Esophagus squamous epithelium (tissue), 5 donors: ENCODE measurements at regions not wholly inside any gene's neighbourhood (a gene's known extent, or its start where the extent isn't known, plus 50 kb on each side); places are given as distances from the start of the nearest gene placed in this dataset.

Source experiments
- DNase-seq: peaks from one replicate; lab custom pipeline; 2025; lab: John Stamatoyannopoulos, UW
- H3K27ac ChIP-seq, 4 donors: fragments of 200-600 bp; sonication (generic); one replicate each; pipeline ENCODE4 v1.5.1; 2016 to 2019; ENCODE audit warnings: mild to moderate bottlenecking in 1 of 4
- H3K27me3 ChIP-seq, 4 donors: fragments of 200-600 bp; sonication (generic); 1 replicate in 3 of 4; 2 replicates in 1 of 4; pipeline versions ENCODE4 v1.5.1 to v1.6.0; 2017 to 2021; ENCODE audit warnings: antibody characterized with exemption in 1 of 4
- H3K36me3 ChIP-seq, 3 donors: fragments of 200-600 bp; sonication (generic); one replicate each; pipeline ENCODE4 v1.5.1; 2016 to 2019
- H3K4me1 ChIP-seq, 3 donors: fragments of 200-600 bp; sonication (generic); one replicate each; pipeline ENCODE4 v1.5.1; 2017 to 2019
- H3K4me3 ChIP-seq, 4 donors: fragments of 200-600 bp; sonication (generic); 1 replicate in 3 of 4; 2 replicates in 1 of 4; pipeline ENCODE4 v1.5.1; 2016 to 2019; ENCODE audit warnings: mild to moderate bottlenecking in 2 of 4, moderate library complexity in 1 of 4
- H3K9me3 ChIP-seq, 3 donors: fragments of 200-600 bp; sonication (generic); one replicate each; pipeline ENCODE4 v1.5.1; 2016 to 2019
- POLR2A ChIP-seq, 4 donors: fragments of 450-650 bp; IDR thresholded peaks; one replicate each; pipeline ENCODE4 v1.6.1; 2017; ENCODE audit warnings: antibody characterized with exemption in 4 of 4, mild to moderate bottlenecking in 4 of 4, moderate library complexity in 3 of 4
- WGBS, 2 donors: methylation state at CpG; one replicate each; pipeline ENCODE4 v1.1.5; 2018; 5-methylcytosine and 5-hydroxymethylcytosine counted together
- intact Hi-C: fragments of 100-400 bp; cut with DNase I; formaldehyde crosslinking; loops from one replicate; pipeline ENCODE4 v1.15.0; 2022
- TF ChIP-seq, protein P1 (sequence below), 6 experiments: fragments of 450-650 bp in 4 of 6; fragments of 200-600 bp in 2 of 6; sonication (generic) in 2 of 6; IDR thresholded peaks; one replicate each; pipeline ENCODE4 v1.5.1; 2016 to 2019; ENCODE audit warnings: antibody characterized with exemption in 6 of 6, mild to moderate bottlenecking in 4 of 6, moderate library complexity in 4 of 6
- donor health status: DM: yes; HTN: yes; CAD: no.

GRCh38 chr11:103633819-103634590 lies 402.4 kb upstream of the DDI1 start:
- Histone ChIP-seq H3K36me3 (no peaks in the 10 kb centered on the region), H3K4me3 (no peak overlapping the region), H3K27me3 (no peaks in the 10 kb centered on the region), H3K27ac (no peak overlapping the region), H3K4me1 (no peaks in the 10 kb centered on the region), H3K9me3 (no peaks in the 10 kb centered on the region)
- TF ChIP-seq, protein P1, sequence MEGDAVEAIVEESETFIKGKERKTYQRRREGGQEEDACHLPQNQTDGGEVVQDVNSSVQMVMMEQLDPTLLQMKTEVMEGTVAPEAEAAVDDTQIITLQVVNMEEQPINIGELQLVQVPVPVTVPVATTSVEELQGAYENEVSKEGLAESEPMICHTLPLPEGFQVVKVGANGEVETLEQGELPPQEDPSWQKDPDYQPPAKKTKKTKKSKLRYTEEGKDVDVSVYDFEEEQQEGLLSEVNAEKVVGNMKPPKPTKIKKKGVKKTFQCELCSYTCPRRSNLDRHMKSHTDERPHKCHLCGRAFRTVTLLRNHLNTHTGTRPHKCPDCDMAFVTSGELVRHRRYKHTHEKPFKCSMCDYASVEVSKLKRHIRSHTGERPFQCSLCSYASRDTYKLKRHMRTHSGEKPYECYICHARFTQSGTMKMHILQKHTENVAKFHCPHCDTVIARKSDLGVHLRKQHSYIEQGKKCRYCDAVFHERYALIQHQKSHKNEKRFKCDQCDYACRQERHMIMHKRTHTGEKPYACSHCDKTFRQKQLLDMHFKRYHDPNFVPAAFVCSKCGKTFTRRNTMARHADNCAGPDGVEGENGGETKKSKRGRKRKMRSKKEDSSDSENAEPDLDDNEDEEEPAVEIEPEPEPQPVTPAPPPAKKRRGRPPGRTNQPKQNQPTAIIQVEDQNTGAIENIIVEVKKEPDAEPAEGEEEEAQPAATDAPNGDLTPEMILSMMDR (IDR thresholded peaks at IDR 0.05): no peak
- no peak for TF ChIP-seq POLR2A (IDR thresholded peaks at IDR 0.05)
- WGBS, 2 donors: 60 to 66% methylated on average over 3 of the region's 3 CpGs
- intact Hi-C loops: no loop called here
- DNase-seq: no peak

- no peak for DNase-seq
- Histone ChIP-seq H3K27ac (no peak overlapping the region), H3K4me3 (no peak overlapping the region), H3K36me3 (no peaks in the 10 kb centered on the region), H3K4me1 (no peaks in the 10 kb centered on the region), H3K9me3 (no peaks in the 10 kb centered on the region), H3K27me3 (no peaks in the 10 kb centered on the region)
- TF ChIP-seq POLR2A (IDR thresholded peaks at IDR 0.05): no peak
- TF ChIP-seq, protein P1 (IDR thresholded peaks at IDR 0.05): no peak
- 63 to 66% methylated on average over 2 to 6 of the region's 6 CpGs for WGBS, 2 donors
- intact Hi-C loops: no loop called here
These were observed 400.2 kb upstream of the DDI1 start for GRCh38 chr11:103636232-103636631.

GRCh38 chr11:103637295-103637694 lies 399.1 kb upstream of the DDI1 start:
- Histone ChIP-seq H3K4me3 (no peak overlapping the region), H3K4me1 (no peaks in the 10 kb centered on the region), H3K9me3 (no peaks in the 10 kb centered on the region), H3K27me3 (no peaks in the 10 kb centered on the region), H3K36me3 (no peaks in the 10 kb centered on the region), H3K27ac (no peak overlapping the region)
- 50 to 60% methylated on average over 2 of the region's 2 CpGs for WGBS, 2 donors
- TF ChIP-seq, protein P1 (IDR thresholded peaks at IDR 0.05): no peak
- TF ChIP-seq POLR2A (IDR thresholded peaks at IDR 0.05): no peak
- intact Hi-C loops: no loop called here
- no peak for DNase-seq

GRCh38 chr11:103637831-103638230 lies 398.6 kb upstream of the DDI1 start:
- TF ChIP-seq, protein P1 (IDR thresholded peaks at IDR 0.05): no peak
- no peak for TF ChIP-seq POLR2A (IDR thresholded peaks at IDR 0.05)
- H3K4me1 ChIP-seq: no peaks in the 10 kb centered on the region
- H3K27ac ChIP-seq: no peak overlapping the region
- no peak overlapping the region for H3K4me3 ChIP-seq
- intact Hi-C loops: no loop called here
- H3K27me3 ChIP-seq: no peaks in the 10 kb centered on the region
- H3K36me3 ChIP-seq: no peaks in the 10 kb centered on the region
- H3K9me3 ChIP-seq: no peaks in the 10 kb centered on the region
- no peak for DNase-seq

DNA sequence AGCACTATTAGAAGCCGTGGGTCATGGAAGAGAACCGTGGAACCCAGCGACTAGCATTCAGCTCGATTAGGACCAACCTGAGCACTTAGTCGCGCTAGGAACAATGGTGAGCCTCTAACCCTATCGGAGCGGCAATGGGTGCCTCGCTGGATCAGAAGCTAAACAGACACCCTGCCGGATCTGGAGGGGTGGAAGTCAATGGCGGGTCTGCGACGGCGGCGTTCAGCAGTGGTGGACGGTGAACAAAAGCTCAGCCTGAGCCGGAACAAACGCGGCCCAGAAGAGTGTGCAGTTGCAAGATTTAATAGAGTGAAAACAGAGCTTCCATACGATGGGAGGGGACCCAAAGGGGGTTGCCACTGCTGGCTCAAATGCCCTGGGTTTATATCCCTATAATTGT lies 391.8 kb upstream of the DDI1 start:
- WGBS, 2 donors: 88 to 90% methylated on average over 13 to 18 of the region's 20 CpGs
- DNase-seq: no peak
- H3K36me3 ChIP-seq: no peaks in the 10 kb centered on the region
- H3K4me1 ChIP-seq: no peaks in the 10 kb centered on the region
- H3K9me3 ChIP-seq: no peaks in the 10 kb centered on the region
- H3K27ac ChIP-seq: no peak overlapping the region
- TF ChIP-seq, protein P1 (IDR thresholded peaks at IDR 0.05): no peak
- no peak for TF ChIP-seq POLR2A (IDR thresholded peaks at IDR 0.05)
- H3K4me3 ChIP-seq: no peak overlapping the region
- intact Hi-C loops: no loop called here
- H3K27me3 ChIP-seq: no peaks in the 10 kb centered on the region
